ENCODE measurements at regions not wholly inside any gene's neighbourhood (a gene's known extent, or its start where the extent isn't known, plus 50 kb on each side); places are given as distances from the start of the nearest gene placed in this dataset.

DNA sequence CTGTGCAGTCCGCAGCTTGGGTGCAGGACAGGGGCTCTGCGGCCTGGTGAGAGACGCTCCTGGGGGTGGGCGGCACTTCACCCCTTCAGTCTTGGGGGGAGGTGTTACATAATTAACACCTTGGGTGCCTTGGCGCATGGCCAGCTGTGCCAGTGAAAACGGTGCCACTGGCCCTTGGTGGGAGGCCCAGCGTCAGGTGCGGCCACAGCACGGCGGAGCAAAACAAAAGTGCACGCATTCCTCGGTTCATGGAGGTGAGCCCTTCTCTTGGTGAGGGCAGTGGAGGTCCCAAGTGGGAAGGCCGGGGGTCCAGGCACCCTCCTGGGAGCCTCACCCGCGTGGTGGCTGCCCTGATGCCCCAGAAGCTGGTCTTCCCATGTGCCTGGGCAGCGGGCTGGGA, 89.8 kb downstream of the ENGASE start:
- CTCF ChIA-PET, result interaction anchor here (0.6 kb wide), 1 partner anchor 134 kb away, joined by 3 read pairs; no protein-coding TSS in a partner anchor
- TF ChIP-seq POLR2AphosphoS5 (IDR thresholded peaks at IDR 0.05; ENCODE audit: low read depth, low read length), result no peak
- TF ChIP-seq, protein P1, sequence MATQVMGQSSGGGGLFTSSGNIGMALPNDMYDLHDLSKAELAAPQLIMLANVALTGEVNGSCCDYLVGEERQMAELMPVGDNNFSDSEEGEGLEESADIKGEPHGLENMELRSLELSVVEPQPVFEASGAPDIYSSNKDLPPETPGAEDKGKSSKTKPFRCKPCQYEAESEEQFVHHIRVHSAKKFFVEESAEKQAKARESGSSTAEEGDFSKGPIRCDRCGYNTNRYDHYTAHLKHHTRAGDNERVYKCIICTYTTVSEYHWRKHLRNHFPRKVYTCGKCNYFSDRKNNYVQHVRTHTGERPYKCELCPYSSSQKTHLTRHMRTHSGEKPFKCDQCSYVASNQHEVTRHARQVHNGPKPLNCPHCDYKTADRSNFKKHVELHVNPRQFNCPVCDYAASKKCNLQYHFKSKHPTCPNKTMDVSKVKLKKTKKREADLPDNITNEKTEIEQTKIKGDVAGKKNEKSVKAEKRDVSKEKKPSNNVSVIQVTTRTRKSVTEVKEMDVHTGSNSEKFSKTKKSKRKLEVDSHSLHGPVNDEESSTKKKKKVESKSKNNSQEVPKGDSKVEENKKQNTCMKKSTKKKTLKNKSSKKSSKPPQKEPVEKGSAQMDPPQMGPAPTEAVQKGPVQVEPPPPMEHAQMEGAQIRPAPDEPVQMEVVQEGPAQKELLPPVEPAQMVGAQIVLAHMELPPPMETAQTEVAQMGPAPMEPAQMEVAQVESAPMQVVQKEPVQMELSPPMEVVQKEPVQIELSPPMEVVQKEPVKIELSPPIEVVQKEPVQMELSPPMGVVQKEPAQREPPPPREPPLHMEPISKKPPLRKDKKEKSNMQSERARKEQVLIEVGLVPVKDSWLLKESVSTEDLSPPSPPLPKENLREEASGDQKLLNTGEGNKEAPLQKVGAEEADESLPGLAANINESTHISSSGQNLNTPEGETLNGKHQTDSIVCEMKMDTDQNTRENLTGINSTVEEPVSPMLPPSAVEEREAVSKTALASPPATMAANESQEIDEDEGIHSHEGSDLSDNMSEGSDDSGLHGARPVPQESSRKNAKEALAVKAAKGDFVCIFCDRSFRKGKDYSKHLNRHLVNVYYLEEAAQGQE (IDR thresholded peaks at IDR 0.05; ENCODE audit: insufficient read depth in 1 of 2, low read depth in 2 of 2, low read length in 1 of 2), result no peak
- TF ChIP-seq CTCF (IDR thresholded peaks at IDR 0.05), result no peak
- TF ChIP-seq TCF7L2 (IDR thresholded peaks at IDR 0.05; ENCODE audit: low read depth, low read length), result no peak
- no peak for TF ChIP-seq SIN3A (IDR thresholded peaks at IDR 0.05; ENCODE audit: borderline replicate concordance, insufficient read depth, low read depth, low read length)
- H3K27me3 ChIP-seq (ENCODE audit: control insufficient read depth, insufficient read depth, low read length), result peaks cover 3% of the 10 kb centered on the region; the same call in 1 of the 2 replicates
- ATAC-seq, result no peak
- no peaks in the 10 kb centered on the region for H3K36me3 ChIP-seq (ENCODE audit: control insufficient read depth, insufficient read depth, low read length)
- no peaks in the 10 kb centered on the region for H3K9me3 ChIP-seq (ENCODE audit: control insufficient read depth, insufficient read depth, low read depth, low read length)
- POLR2A ChIA-PET, result no interaction called here
- BruUV-seq (replicated peaks), result no TSS peak
- intact Hi-C loops (cut with micrococcal nuclease; ENCODE audit: unreplicated experiment), result no loop called here
- in situ Hi-C loops (cut with HindIII; ENCODE audit: low pct_unique_long_range_greater_than_20kb, low sequenced_read_pairs), result no loop called here
- DNase-seq (ENCODE audit: low read depth, low spot score), result no peak
- no peak overlapping the region for H3K4me3 ChIP-seq (ENCODE audit: low read depth in 2 of 2, low read length in 2 of 2)
- no peak overlapping the region for H3K27ac ChIP-seq (ENCODE audit: low read length)
- H3K4me1 ChIP-seq (ENCODE audit: control insufficient read depth, insufficient read depth, low read length), result no peaks in the 10 kb centered on the region

DNA sequence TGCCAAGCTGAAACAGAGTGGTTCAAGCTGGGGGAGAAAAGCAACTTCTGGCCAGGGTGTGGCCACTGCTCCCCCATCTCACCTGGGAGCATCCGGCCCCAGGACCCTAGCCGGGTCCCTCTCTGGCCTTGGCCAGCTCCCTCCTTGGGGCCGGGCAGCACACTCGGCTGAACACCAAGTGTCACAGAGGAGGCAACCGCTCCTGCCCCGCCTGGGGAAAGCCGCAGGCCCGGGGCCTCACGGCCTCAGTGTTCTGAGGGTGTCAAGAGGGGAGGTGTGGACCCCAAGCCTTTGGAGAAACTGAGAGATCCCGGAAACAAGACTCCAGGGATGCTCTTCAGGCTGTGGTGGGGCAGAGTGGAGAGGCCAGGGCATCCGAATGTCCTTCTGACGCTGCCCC, 88.4 kb downstream of the ENGASE start:
- POLR2A ChIA-PET, result no interaction called here
- CTCF ChIA-PET, result interaction anchor here (1.1 kb wide), 1 partner anchor 78 kb away, joined by 3 read pairs; no protein-coding TSS in a partner anchor
- intact Hi-C loops (cut with micrococcal nuclease; ENCODE audit: unreplicated experiment) (no loop called here), in situ Hi-C loops (cut with HindIII; ENCODE audit: low pct_unique_long_range_greater_than_20kb, low sequenced_read_pairs) (no loop called here)
- peaks cover 6% of the 10 kb centered on the region; the same call in 1 of the 2 replicates for H3K27me3 ChIP-seq (ENCODE audit: control insufficient read depth, insufficient read depth, low read length)
- TF ChIP-seq POLR2AphosphoS5 (IDR thresholded peaks at IDR 0.05; ENCODE audit: low read depth, low read length) (no peak), SIN3A (IDR thresholded peaks at IDR 0.05; ENCODE audit: borderline replicate concordance, insufficient read depth, low read depth, low read length) (no peak), TCF7L2 (IDR thresholded peaks at IDR 0.05; ENCODE audit: low read depth, low read length) (no peak), CTCF (IDR thresholded peaks at IDR 0.05) (no peak)
- TF ChIP-seq, protein P1 (IDR thresholded peaks at IDR 0.05; ENCODE audit: insufficient read depth in 1 of 2, low read depth in 2 of 2, low read length in 1 of 2), result no peak
- H3K4me3 ChIP-seq (ENCODE audit: low read depth in 2 of 2, low read length in 2 of 2), result no peak overlapping the region
- no peak for DNase-seq (ENCODE audit: low read depth, low spot score)
- no peak overlapping the region for H3K27ac ChIP-seq (ENCODE audit: low read length)
- H3K4me1 ChIP-seq (ENCODE audit: control insufficient read depth, insufficient read depth, low read length), result no peaks in the 10 kb centered on the region
- no peak for ATAC-seq
- BruUV-seq (replicated peaks), result no TSS peak
- no peaks in the 10 kb centered on the region for H3K36me3 ChIP-seq (ENCODE audit: control insufficient read depth, insufficient read depth, low read length)
- no peaks in the 10 kb centered on the region for H3K9me3 ChIP-seq (ENCODE audit: control insufficient read depth, insufficient read depth, low read depth, low read length)
